ENCODE measurements at regions not wholly inside any gene's neighbourhood (a gene's known extent, or its start where the extent isn't known, plus 50 kb on each side); places are given as distances from the start of the nearest gene placed in this dataset.
"Not testable (repeated sequence)": the region's sequence is repeated elsewhere in the genome, so short reads cannot be mapped to it uniquely, and the experiment has no call there.

DNA sequence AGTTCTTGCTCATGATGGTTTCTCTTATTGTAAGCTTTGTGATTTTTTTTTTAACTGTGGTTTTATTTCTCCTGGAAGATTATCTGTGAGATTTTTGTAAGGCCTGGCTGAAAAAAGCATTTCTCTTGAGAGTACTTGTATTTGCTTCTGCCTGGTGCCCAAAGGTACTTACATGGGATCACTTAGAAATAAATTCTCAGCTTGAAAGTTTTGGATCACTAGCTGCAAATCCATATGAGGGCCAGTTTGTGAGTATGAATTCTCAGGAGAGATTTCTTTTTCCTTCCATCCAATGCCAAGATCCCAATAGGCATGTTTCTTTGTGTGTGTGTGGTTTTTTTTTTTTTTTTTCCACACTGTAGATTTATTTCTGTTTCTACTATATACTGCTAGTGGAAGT, 1884.7 kb upstream of the PCDH7 start:
- no peak overlapping the region for H3K4me3 ChIP-seq (ENCODE audit: low read depth, low read length)

- no peak overlapping the region for H3K4me3 ChIP-seq (ENCODE audit: low read depth, low read length)
These were observed 1877.9 kb upstream of the PCDH7 start for GRCh38 chr4:28842271-28842670.

DNA sequence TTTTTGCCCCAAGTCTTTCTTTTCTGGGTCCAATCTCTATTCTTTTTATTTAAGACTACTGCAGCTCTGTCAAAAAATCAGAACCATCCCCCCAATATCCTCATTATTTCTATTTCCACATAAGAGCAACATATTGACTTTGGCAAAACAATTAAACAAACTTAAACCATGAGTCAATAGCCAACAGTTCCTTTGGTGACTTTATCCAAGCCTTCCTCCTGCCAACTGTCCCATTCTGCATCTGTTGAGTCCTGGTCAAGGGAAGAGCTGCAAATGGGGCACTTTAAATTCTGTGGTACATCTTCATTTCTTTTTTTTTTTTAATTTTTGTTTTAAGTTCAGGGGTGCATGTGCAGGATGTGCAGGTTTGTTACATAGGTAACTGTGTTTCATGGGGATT, 1875.0 kb upstream of the PCDH7 start:
- H3K4me3 ChIP-seq (ENCODE audit: low read depth, low read length), result no peak overlapping the region

- H3K4me3 ChIP-seq (ENCODE audit: low read depth, low read length), result not testable (repeated sequence)
These were observed 1863.1 kb upstream of the PCDH7 start for GRCh38 chr4:28857028-28857427.

GRCh38 chr4:28868841-28869240, 1851.3 kb upstream of the PCDH7 start:
- H3K4me3 ChIP-seq (ENCODE audit: low read depth, low read length), result no peak overlapping the region

DNA sequence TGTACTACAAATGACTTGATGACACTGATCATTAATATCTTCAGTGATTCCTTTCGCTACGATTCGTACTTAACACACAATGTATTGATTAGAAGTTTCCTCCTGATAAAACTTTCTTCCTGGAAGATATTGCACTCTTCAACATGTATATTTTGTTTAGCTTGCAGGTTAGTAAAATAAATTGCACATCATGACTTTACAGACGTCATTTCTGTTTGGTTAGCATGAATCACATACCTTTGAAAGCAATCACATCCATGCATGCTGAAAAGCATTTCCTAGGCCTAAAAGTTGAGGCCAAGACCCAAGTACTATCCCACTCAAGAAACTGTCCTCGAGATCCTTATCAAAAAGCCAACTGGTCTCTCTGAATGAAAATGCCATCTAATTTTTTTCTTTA, 1841.0 kb upstream of the PCDH7 start:
- no peak overlapping the region for H3K4me3 ChIP-seq (ENCODE audit: low read depth, low read length)

GRCh38 chr4:28879900-28880299, 1840.3 kb upstream of the PCDH7 start:
- H3K4me3 ChIP-seq (ENCODE audit: low read depth, low read length), result no peak overlapping the region

DNA sequence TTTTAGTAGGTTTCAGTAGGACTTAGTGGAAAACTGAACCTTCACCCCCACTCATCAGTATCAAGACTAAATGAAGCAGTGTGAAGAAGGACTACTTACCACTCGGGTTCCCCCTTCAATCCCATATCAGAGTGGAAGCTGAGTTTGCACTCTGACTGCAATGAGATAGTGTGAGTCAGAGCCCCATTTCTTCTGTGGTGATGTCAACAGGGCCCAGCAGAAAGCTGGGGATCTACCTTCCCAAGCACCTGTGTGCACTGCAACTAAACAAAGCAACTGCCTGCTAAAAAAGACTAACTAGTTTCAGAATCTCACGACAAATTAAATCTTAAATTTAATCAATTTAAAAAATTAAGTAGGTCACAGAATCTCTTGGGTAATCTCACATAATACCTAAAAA, 1837.0 kb upstream of the PCDH7 start:
- no peak overlapping the region for H3K4me3 ChIP-seq (ENCODE audit: low read depth, low read length)

DNA sequence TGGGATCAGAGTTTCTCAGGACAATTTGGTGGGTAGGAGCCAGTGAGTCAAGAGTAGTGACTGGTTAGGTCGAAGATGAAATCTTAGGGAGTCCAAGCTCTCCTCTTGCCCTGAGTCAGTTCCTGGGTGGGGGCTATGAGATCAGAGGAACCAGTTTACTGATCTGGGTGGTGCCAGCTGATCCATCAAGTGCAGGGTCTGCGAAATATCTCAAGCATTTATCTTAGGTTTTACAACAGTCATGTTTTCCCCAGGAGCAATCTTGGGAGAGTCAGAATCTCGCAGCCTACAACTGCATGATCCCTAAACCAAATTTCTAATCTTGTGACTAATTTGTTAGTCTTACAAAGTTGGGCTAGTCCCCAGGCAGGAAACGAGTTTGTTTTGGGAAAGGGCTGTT, 1833.2 kb upstream of the PCDH7 start:
- no peak overlapping the region for H3K4me3 ChIP-seq (ENCODE audit: low read depth, low read length)

GRCh38 chr4:28890949-28891775, 1829.0 kb upstream of the PCDH7 start:
- no peak overlapping the region for H3K4me3 ChIP-seq (ENCODE audit: low read depth, low read length)

DNA sequence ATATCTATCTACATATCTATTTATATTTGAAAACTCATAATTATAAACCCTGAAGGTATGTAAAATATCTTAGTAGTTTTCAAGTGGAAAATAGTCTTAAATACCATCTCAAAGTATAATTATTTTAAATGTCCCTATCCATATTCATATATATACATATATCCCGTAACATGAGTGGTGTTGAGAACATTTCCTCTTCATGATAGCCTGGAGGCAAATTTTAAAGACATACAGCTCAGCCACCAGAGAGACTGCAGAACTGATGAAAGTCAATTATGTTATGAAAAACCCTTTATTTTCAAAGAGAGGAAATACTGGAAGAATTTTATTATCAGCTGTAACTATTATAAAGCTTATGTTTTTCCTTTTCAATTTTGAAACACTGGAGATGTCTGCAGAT, 1806.7 kb upstream of the PCDH7 start:
- H3K4me3 ChIP-seq (ENCODE audit: low read depth, low read length), result no peak overlapping the region

GRCh38 chr4:28916585-28916984, 1803.6 kb upstream of the PCDH7 start:
- no peak overlapping the region for H3K4me3 ChIP-seq (ENCODE audit: low read depth, low read length)

DNA sequence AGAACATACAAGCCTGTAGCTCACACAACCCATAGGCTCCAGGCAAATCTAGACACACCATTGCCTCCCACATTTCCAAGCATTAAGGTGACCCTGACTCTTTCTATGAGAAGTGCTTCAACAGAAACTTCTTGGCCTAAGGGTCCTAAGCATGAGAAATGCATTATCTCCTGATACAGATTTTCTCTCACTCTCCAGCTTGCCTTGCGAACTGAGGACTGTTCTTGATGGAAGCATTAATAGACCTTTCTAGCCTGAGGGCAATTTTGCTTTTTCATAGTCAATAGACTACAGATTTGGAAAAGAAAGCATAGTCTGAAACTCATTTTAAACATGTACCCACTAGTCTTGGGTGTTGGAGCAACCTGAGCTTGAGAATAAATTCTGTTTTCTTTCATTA, 1801.3 kb upstream of the PCDH7 start:
- H3K4me3 ChIP-seq (ENCODE audit: low read depth, low read length), result no peak overlapping the region

DNA sequence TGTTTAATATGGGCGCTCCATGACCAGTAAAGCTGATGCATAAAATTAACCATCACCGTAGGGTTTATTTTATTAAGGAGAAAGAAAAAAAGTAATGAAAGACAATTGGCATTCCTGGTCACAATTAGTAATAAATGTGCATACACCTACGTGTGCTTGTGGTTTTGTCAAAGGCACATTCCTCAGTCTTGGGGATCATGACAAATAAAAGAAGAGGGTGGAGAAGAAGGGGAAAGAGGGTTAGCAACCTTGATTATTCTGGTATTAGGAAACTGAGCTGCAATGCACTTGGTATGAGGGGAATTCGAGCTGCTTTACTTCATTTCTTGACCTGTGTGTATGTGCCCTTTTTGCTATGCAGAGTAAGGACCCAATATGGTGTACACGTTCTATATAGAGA, 1798.3 kb upstream of the PCDH7 start:
- no peak overlapping the region for H3K4me3 ChIP-seq (ENCODE audit: low read depth, low read length)

DNA sequence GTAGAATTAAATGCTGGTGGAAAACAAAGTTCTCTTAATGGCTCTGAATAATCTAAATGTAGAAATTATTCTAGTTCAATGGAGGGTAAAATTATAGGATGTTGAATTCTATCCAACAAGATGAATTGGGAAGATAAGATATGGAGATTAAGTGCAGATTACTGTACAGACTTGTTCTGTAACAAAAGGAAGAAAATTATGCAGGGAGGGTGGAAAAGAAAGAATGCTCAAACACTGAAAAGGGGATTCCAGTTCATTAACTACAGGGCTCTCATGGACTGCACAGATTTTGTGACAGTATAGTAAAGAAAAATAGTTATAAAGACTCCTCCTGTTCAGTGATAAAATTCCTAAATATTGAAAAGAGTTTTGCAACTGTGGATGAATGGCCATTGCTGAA, 1794.0 kb upstream of the PCDH7 start:
- no peak overlapping the region for H3K4me3 ChIP-seq (ENCODE audit: low read depth, low read length)

DNA sequence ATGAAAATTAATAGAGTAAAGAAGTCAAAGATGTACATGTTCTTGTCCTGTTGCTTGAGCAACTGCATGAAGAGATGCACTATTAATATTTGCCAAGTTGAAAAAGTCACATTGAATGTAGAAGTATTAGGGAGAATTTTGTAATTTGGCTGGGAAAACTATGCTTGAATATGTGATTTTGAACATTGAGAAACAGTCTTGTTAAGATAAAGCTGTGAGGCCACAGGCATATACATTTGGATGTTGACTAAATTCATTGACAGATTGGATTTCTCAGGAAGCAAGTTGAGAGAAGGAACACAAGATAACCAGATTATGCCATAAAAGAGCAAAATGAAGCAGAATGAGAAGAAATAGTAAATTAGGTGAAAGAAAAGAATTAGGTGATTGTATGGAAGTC, 1777.5 kb upstream of the PCDH7 start:
- H3K4me3 ChIP-seq (ENCODE audit: low read depth, low read length), result no peak overlapping the region

GRCh38 chr4:28947374-28947773, 1772.8 kb upstream of the PCDH7 start:
- H3K4me3 ChIP-seq (ENCODE audit: low read depth, low read length), result no peak overlapping the region

DNA sequence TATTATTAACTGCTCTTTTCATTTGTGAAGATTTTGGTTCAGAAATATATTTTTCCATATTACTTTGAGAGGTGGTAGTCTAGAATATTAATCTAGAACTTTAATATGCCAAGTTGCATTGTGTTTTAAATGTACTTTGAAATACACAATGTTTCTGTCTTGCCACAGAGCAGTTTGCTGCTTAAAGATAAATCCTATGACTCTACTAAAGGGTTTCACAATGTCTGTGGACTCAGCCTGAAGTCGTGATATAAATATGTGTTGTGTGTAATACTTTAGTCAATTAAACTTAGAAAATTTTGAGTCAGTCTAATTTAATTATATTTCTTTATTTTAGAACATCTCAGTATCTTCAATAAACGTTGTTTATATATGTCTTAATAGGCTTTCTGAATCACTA, 1771.7 kb upstream of the PCDH7 start:
- no peak overlapping the region for H3K4me3 ChIP-seq (ENCODE audit: low read depth, low read length)

GRCh38 chr4:28966982-28967381, 1753.2 kb upstream of the PCDH7 start:
- no peak overlapping the region for H3K4me3 ChIP-seq (ENCODE audit: low read depth, low read length)

DNA sequence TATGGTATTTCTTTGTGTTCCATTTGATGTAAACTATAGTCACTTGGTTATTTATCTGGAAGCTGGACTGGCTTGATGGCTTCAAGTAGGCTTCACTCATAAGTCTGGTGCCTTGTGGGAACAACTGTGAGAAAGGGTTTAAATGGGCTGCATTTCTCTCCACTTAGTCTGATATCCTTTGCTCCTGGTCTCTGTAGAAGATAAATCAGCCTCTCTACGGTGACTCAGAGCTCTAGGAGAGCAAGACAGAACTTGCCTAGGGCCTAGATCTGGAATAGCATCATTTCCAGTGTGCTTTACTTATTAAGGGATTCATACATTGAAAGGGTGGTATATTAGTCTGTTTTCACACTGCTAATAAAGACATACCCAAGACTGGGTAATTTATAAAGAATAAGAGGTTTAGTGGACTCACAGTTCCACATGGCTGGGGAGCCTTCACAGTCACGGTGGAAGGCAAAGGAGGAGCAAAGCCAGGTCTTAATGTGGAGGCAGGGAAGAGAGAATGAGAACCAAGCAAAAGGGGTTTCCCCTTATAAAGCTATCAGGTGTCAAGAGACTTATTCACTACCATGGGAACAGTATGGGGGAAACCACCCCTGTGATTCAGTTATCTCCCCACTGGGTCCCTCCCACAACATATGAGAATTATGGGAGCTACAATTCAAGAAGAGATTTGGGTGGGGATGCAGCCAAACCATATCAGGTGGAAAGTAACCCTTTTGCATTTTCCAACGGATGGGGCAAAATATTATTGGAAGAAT, 1746.4 kb upstream of the PCDH7 start:
- no peak overlapping the region for H3K4me3 ChIP-seq (ENCODE audit: low read depth, low read length)

- no peak overlapping the region for H3K4me3 ChIP-seq (ENCODE audit: low read depth, low read length)
These were observed 1743.8 kb upstream of the PCDH7 start for GRCh38 chr4:28976369-28976768.

DNA sequence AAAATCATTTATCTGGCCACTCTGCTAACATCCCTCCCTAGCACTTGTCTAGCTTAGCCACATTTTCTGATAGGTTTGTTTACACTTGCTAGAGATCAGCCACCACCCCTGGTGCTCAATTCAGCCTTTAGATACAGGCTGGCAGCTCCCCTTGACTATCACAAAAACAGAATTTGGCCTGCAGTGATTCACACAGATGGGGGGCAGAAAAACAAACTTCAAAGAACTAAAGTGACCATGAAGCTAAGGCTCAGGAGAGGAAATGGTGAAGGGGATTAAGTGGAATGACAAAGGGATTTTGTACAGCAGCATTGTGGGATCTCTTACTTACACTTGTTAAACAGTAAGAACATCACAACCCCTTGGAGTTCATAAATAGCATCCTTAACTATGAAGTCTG, 1718.0 kb upstream of the PCDH7 start:
- no peak overlapping the region for H3K4me3 ChIP-seq (ENCODE audit: low read depth, low read length)
